Activated naive CD4-positive, alpha-beta T cell treated with anti-CD3 and anti-CD28 coated beads, Interleukin-2, amount 50 U/mL, for 72 hours (primary cell): ENCODE measurements at regions not wholly inside any gene's neighbourhood (a gene's known extent, or its start where the extent isn't known, plus 50 kb on each side); places are given as distances from the start of the nearest gene placed in this dataset.
"Not testable (repeated sequence)": the region's sequence is repeated elsewhere in the genome, so short reads cannot be mapped to it uniquely, and the experiment has no call there.

ENCODE experiments used
- ATAC-seq, 2 donors: fragments of 150-1000 bp; cut with Tn5 transposase; 2 replicates each; pipeline ENCODE4 v1.10.0; 2021; ENCODE audit warnings: mild to moderate bottlenecking in 2 of 2, moderate library complexity in 2 of 2
- DNase-seq, 2 donors: peaks; one replicate each; pipeline ENCODE4 v3.0.0; 2021 to 2022; ENCODE audit warnings: low spot score in 2 of 2
- H3K27ac Mint-ChIP-seq, 2 donors: one replicate each; pipeline ENCODE4 v1.8.0; 2022; ENCODE audit warnings: mild to moderate bottlenecking in 2 of 2, mixed read lengths in 2 of 2
- H3K36me3 Mint-ChIP-seq, 2 donors: one replicate each; pipeline ENCODE4 v1.8.0; 2022; ENCODE audit warnings: mixed read lengths in 2 of 2
- H3K9me3 Mint-ChIP-seq, 2 donors: one replicate each; pipeline ENCODE4 v1.8.0; 2022; ENCODE audit warnings: mixed read lengths in 2 of 2

DNA sequence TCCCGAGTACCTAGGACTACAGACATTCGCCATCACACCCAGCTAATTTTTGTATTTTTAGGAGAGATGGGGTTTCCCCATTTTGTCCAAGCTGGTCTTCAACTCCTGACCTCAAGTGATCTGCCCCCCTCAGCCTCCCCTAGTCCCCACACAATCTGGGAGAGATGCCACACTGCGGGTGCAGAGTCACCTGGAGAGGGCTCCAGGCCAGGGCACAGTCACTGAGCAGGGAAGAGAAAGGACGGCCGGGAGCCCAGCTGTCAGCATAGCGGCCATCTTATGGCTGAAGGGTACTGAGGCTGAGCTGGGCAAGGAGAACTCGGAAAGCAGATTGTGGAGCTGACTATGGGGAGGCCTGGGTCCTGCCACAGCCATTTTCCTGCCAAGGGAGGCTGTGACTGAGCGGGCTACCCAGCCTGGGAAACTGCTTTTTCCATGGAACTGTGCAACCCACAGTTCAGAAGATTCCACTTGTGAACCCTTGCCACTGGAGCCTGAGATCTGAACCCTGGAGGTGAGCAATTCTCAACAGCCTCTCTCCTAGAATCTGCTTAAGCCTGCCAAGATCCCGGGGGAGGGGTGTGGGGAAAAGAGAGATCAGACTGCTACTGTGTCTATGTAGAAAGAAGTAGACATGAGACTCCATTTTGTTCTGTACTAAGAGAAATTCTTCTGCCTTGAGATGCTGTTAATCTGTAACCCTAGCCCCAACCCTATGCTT is 109.2 kb downstream of the ZNF486 start:
- DNase-seq = no peak
- H3K36me3 Mint-ChIP-seq = no peaks in the 10 kb centered on the region
- ATAC-seq = no peak
- H3K9me3 Mint-ChIP-seq = peaks cover 0 to 4% of the 10 kb centered on the region in 2 donors
- no peak overlapping the region for H3K27ac Mint-ChIP-seq

DNA sequence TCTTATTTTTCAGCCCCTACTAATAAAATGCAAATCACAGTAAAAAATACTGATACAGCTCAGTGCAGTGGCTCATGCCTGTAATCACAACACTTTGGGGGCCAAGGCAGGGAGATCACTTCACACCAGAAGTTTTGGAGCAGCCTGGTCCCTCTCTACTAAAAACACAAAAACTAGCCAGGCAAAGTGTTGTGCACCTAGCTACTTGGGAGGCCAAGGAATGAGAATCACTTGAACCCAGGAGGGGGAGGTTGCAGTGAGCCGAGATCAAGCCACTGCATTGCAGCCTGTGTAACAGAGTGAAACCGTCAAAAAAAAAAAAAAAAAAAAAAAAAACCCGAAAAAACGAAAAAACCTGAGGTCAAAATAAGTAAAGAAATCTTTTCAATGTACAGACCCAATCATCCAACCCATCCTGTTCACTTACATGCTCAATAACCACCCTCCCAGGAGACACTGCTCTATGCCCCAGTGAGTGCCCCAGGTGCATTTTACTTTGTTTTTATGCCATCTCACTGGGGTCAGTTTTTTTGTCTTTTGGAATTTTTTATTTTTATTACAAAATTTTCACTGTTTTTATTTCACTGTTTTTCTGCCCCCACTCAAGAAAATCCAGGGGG is 107.0 kb downstream of the ZNF486 start:
- ATAC-seq (no peak), DNase-seq (no peak)
- Mint-ChIP-seq H3K27ac (no peak overlapping the region), H3K36me3 (no peaks in the 10 kb centered on the region), H3K9me3 (peaks cover 0 to 4% of the 10 kb centered on the region in 2 donors)

DNA sequence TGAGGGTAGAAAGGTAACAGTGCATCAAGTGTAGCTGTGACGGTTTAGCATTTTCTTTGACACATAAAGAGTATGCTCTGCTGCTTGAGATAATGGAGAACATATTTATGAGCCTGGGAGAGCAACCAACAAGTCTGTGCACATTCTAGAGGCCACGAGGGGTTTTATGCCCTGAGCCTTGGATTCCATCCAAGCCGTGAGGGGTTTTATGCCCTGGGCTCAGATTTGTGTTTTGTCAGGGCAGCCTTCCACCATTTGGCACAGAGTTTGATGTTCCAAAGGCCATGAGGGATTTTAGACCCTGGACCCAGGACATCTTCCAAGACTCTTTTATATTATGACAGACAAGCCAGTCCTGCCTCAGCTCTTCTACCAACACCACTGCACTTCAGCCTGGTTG is 106.4 kb downstream of the ZNF486 start:
- no peak overlapping the region for H3K27ac Mint-ChIP-seq
- ATAC-seq (no peak), DNase-seq (no peak)

DNA sequence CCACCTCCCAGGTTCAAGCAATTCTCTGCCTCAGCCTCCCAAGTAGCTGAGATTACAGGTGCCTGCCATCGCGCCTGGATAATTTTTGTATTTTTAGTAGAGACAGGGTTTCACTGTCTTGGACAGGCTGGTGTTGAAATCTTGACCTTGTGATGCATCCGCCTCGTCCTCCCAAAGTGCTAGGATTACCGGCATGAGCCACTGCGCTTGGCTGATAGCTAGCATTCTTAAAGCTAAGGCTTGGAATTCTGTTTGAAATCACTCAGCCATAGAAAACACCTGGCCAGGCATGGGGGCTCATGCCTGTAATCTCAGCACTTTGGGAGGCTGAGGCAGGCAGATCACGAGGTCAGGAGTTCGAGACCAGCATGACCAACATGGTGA is 105.6 kb downstream of the ZNF486 start:
- not testable (repeated sequence) for ATAC-seq, H3K27ac Mint-ChIP-seq, H3K36me3 Mint-ChIP-seq, DNase-seq, H3K9me3 Mint-ChIP-seq

More for the DNA sequence above, 106.4 kb downstream of the ZNF486 start:
- H3K36me3 Mint-ChIP-seq = no peaks in the 10 kb centered on the region
- H3K9me3 Mint-ChIP-seq = peaks cover 0 to 4% of the 10 kb centered on the region in 2 donors

DNA sequence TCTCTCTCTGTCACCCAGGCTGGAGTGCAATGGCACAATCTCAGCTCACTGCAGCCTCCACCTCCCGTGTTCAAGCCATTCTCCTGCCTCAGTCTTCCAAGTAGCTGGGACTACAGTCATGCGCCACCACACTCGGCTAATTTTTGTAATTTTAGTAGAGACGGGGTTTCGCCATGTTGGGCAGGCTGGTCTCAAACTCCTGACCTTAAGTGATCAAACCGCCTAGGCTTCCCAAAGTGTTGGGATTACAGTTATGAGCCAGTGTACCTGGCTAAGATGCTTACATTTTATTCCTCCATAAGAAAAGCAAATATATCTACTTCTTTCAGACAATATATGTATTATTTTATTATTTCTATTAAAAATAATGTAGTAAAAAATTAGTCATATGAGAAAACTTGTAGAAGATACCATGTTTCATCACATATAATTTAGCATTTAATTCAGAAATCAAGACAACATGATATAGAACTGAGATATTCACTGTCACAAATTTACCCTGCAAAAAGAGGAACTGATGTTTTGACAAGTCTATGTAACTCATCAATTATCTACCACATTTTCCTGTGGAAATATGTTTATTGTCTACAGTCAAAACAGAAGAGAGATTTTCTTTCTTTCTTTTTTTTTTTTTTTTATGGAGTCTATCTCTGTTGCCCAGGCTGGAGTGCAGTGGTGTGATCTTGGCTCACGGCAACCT is 105.1 kb downstream of the ZNF486 start:
- ATAC-seq = not testable (repeated sequence)

DNA sequence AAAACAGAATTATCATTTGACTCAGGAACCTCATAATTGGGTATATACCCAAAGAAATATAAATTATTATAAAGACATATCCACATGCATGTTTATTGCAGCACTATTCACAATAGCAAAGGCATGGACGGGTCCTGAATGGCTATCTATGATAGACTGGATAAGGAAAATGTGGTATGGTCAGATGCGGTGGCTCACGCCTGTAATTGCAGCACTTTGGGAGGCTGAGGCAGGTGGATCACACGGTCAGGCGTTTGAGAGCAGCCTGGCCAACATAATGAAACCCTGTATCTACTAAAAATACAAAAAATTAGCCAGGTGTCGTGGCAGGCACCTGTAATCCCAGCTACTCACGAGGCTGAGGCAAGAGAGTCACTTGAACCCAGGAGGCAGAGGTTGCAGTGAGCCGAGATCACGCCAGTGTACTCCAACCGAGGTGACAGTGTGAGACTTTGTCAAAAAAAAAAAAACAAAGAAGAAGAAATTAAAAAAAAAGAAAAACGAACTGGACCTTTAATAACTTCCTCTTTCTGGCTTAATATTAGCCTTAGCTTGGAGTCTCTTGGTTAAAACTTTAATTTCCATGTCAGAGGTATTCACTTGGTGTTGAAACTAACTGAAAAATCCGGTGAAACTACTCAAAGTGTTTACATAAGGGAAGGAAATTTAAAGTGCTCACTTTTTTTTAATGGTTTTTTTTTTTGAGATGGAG is 104.4 kb downstream of the ZNF486 start:
- ATAC-seq (no peak), DNase-seq (no peak)
- H3K9me3 Mint-ChIP-seq = peaks cover 0 to 4% of the 10 kb centered on the region in 2 donors
- no peak overlapping the region for H3K27ac Mint-ChIP-seq
- no peaks in the 10 kb centered on the region for H3K36me3 Mint-ChIP-seq

More for the DNA sequence above, 105.1 kb downstream of the ZNF486 start:
- H3K9me3 Mint-ChIP-seq, H3K27ac Mint-ChIP-seq, H3K36me3 Mint-ChIP-seq, DNase-seq: not testable (repeated sequence)

DNA sequence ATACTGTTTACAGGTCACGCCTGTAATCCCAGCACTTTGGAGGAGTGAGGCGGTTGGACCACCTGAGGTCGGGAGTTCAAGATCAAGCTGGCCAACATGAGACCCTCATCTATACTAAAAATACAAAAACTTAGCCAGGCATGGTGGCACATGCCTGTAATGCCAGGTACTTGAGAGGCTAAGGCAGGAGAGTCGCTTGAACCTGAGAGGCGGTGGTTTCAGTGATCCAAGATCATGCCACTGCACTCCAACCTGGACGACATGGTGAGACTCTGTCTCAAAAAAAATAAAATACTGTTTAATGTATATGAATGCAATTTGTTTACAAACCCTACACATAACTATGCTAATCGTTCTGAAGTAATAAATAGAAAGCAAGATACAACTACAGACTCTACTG is 102.4 kb downstream of the ZNF486 start:
- no peak for ATAC-seq
- Mint-ChIP-seq H3K27ac (no peak overlapping the region), H3K9me3 (peaks cover 0 to 4% of the 10 kb centered on the region in 2 donors), H3K36me3 (no peaks in the 10 kb centered on the region)
- DNase-seq = no peak

DNA sequence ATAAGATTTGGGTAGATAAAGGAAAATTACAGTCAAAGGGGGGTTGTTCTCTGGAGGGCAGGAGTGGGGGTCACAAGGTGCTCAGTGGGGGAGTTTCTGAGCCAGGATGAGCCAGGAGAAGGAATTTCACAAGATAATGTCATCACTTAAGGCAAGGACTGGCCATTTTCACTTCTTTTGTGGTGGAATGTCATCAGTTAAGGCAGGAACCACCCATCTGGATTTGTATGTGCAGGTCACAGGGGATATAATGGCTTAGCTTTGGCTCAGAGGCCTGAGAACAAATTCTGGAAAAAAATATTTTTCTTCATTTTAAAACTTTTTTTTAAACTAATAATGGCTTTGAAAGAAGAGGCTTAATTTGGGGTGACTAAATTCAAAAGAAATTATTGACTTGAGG is 94.5 kb downstream of the ZNF486 start:
- DNase-seq, H3K9me3 Mint-ChIP-seq, H3K27ac Mint-ChIP-seq, ATAC-seq: not testable (repeated sequence)
- H3K36me3 Mint-ChIP-seq = peaks cover 4 to 11% of the 10 kb centered on the region in 2 donors

DNA sequence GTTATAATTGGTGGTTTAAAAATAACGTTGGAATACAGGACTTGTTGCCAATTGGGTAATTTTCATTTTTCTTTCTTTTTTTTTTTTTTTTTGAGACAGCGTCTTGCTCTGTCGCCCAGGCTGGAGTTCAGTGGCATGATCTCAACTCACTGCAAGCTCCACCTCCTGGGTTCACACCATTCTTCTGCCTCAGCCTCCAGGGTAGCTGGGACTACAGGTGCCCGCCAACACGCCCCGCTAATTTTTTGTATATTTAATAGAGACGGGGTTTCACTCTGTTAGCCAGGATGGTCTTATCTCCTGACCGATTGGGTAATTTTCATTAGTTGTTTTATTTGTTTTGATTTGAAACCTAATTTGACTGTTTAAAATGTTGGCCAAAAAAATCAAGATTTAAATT is 93.7 kb downstream of the ZNF486 start:
- ATAC-seq, DNase-seq, H3K27ac Mint-ChIP-seq, H3K9me3 Mint-ChIP-seq: not testable (repeated sequence)
- H3K36me3 Mint-ChIP-seq = peaks cover 4 to 11% of the 10 kb centered on the region in 2 donors

DNA sequence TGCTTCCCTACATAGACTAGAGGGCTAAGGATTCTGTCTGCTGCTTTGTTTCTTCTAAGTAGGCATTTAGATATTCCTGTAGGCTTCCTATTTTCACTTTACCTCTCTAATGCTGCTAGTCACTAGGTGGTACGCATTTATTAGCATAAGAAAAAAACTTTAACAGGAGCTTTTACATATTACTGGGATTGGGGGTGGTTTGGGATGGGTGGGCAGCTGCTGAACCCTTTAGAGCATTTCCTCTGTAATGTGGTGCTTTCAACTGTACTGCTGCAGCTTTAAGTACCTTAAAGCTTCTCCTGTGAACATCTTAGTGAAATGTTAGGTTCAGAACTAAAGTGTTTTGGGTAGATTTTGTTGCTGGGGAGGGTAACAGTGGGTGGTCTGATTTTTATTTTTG is 92.6 kb downstream of the ZNF486 start:
- DNase-seq (no peak), ATAC-seq (no peak)
- Mint-ChIP-seq H3K27ac (no peak overlapping the region), H3K9me3 (peaks cover 0 to 4% of the 10 kb centered on the region in 2 donors), H3K36me3 (peaks cover 4 to 11% of the 10 kb centered on the region in 2 donors)

DNA sequence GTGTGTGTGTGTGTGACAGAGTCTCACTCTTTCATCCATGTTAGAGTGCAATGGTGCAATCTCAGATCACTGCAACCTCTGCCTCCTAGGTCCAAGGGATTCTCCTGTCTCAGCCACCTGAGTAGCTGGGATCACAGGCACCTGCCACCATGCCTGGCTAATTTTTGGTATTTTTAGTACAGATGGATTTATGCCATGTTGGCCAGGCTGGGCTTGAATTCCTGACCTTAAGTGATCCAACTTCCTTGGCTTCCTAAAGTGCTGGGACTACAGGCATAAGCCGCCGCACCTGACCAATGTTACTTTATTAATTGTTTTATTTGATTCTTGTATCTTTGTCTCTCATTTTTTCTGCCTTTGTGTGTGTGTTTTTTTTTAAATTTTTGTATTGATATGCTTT is 89.6 kb downstream of the ZNF486 start:
- no peak for DNase-seq
- H3K9me3 Mint-ChIP-seq = peaks cover 0 to 4% of the 10 kb centered on the region in 2 donors
- peaks cover 4 to 11% of the 10 kb centered on the region in 2 donors for H3K36me3 Mint-ChIP-seq
- no peak for ATAC-seq
- H3K27ac Mint-ChIP-seq = no peak overlapping the region

DNA sequence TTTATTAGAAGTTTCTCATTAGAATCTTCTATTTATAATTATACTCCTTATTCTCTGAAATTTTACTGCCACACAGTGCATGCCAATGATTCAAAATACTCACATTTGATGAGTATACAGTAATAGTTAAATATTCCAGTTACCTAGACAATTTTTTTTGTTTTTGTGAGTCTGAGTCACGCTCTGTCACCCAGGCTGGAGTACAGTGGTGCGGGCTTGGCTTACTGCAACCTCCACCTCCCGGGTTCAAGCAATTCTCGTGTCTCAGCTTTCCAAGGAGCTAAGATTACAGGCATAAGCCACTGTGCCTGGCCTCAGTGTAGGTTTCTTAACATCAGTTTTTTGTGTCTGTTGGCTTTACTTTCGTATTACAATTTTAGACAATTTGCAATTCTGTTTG is 87.1 kb downstream of the ZNF486 start:
- Mint-ChIP-seq H3K9me3 (no peaks in the 10 kb centered on the region), H3K36me3 (peaks cover 0 to 4% of the 10 kb centered on the region in 2 donors), H3K27ac (no peak overlapping the region)
- DNase-seq (no peak), ATAC-seq (no peak)

DNA sequence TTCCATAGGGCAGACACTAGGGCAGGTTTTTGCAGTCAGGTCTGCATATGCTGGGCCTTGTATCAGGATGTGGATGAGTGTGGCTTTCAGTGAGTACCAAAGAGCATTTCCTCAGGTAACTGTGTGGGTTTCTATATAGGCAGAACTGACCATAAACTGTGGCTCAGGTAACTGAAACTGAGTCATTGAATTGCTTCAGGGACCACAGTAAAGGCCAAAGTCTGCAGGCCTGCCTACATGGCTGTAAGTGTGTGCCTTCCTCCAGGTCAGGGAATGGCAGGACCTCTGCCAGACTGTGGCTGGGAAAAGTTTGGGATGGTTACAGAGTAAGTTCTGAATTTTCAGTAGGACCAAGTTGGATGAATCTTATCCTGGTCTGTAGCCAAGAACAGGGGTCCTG is 85.6 kb downstream of the ZNF486 start:
- no peak for DNase-seq
- Mint-ChIP-seq H3K27ac (no peak overlapping the region), H3K36me3 (no peaks in the 10 kb centered on the region), H3K9me3 (no peaks in the 10 kb centered on the region)
- ATAC-seq = no peak

DNA sequence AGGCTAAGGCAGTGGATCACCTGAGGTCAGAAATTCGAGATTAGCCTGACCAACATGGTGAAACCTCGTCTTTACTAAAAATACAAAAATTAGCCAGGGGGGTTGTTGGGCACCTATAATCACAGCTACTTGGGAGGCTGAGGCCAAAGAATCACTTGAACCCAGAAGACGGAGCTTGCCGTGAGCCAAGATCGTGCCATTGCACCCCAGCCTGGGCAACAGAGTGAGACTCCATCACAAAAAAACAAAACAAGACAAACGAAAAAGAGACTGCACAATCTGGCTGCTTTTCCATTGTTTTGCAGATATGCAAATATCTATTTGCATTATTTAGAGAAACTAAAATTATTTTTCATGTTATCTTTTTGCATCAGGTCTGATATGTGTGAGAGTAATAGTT is 83.6 kb downstream of the ZNF486 start:
- Mint-ChIP-seq H3K27ac (no peak overlapping the region), H3K9me3 (no peaks in the 10 kb centered on the region), H3K36me3 (no peaks in the 10 kb centered on the region)
- no peak for DNase-seq
- ATAC-seq = no peak

DNA sequence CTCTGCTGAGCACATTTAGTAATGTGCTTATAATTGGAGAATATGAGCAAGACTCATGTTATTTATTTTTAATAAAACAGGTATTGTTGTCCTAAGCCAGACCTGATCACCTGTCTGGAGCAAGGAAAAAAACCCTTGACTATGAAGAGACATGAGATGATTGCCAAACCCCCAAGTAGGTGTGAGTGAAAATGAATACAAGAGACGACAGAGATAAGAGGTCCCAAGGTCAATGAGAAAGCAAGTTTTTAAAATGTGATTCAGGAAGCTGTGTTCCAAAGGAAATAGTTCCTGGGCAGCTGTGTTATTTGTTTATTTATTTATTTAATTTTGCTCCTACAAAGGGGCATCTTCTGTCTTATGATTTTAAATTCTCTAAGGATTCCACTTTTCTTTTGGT is 83.1 kb downstream of the ZNF486 start:
- H3K9me3 Mint-ChIP-seq = no peaks in the 10 kb centered on the region
- H3K27ac Mint-ChIP-seq = no peak overlapping the region
- DNase-seq (no peak), ATAC-seq (no peak)
- no peaks in the 10 kb centered on the region for H3K36me3 Mint-ChIP-seq
